ENCODE measurements at regions not wholly inside any gene's neighbourhood (a gene's known extent, or its start where the extent isn't known, plus 50 kb on each side); places are given as distances from the start of the nearest gene placed in this dataset.

- ChIA-PET CTCF (ENCODE audit: low intra/inter-chr PET ratio, low total read pairs) (no interaction called here), POLR2A (no interaction called here)
- DNase-seq (ENCODE audit: low spot score), result no peak
- ATAC-seq, result no peak
- BruUV-seq (replicated peaks), result no TSS peak
- in situ Hi-C loops (cut with HindIII; ENCODE audit: extremely low pct_ligation_motif_present, low pct_unique_long_range_greater_than_20kb) (loop anchor here (25.0 kb wide), 1 partner anchor 612 kb away; no protein-coding TSS in a partner anchor), intact Hi-C loops (cut with micrococcal nuclease; ENCODE audit: unreplicated experiment) (loop anchor here (10.0 kb wide), 1 partner anchor 100 kb away; no protein-coding TSS in a partner anchor)
- FAIRE-seq, result no peak
- no peak overlapping the region for H3K4me2 ChIP-seq (ENCODE audit: low read depth, low read length)
- no peak overlapping the region for H2AFZ ChIP-seq (ENCODE audit: low read length)
- H3K9ac ChIP-seq (ENCODE audit: insufficient read depth, low read depth, low read length), result no peak overlapping the region
- H3K36me3 ChIP-seq (replicated peaks in 1 of 2; ENCODE audit: control insufficient read depth in 1 of 2, insufficient read depth in 2 of 2, low read length in 2 of 2), result no peaks in the 10 kb centered on the region
- WGBS (ENCODE audit: low lambda C conversion rate), result 59% methylated on average over 8 of the region's 13 CpGs
- H3K4me1 ChIP-seq (ENCODE audit: insufficient read depth, low read length), result peaks cover under 1% of the 10 kb centered on the region; the same call in 1 of the 2 replicates
- no peaks in the 10 kb centered on the region for H3K9me3 ChIP-seq (ENCODE audit: low read length)
- no peaks in the 10 kb centered on the region for H4K20me1 ChIP-seq (ENCODE audit: insufficient read depth, low read length)
- H3K27me3 ChIP-seq (ENCODE audit: control insufficient read depth in 1 of 2, insufficient read depth in 2 of 2, low read length in 2 of 2), result 0 out of 5 replicates have a peak, but pooled peaks cover 0 to 1% of the 10 kb centered on the region in 2 experiments
- H3K79me2 ChIP-seq (ENCODE audit: insufficient read depth, low read length), result no peaks in the 10 kb centered on the region
- H3K27ac ChIP-seq (ENCODE audit: extremely low read length, insufficient read depth, low read length), result no peak overlapping the region
- no peak overlapping the region for H3K4me3 ChIP-seq (replicated peaks in 1 of 3; ENCODE audit: insufficient read depth in 1 of 3, low read depth in 2 of 3, low read length in 3 of 3)
- no peak for TF ChIP-seq MED1 (CRISPR knock-in tag; IDR thresholded peaks at IDR 0.05)
- TF ChIP-seq ZBTB33 (CRISPR knock-in tag; IDR thresholded peaks at IDR 0.05), result no peak
- no peak for TF ChIP-seq HES4 (CRISPR knock-in tag; IDR thresholded peaks at IDR 0.05; ENCODE audit: borderline replicate concordance)
- no peak for TF ChIP-seq TBX2 (CRISPR knock-in tag; IDR thresholded peaks at IDR 0.05; ENCODE audit: borderline replicate concordance)
- no peak for TF ChIP-seq TFAP4 (IDR thresholded peaks at IDR 0.05; ENCODE audit: borderline replicate concordance, low read depth)
- no peak for TF ChIP-seq KIAA2018 (CRISPR knock-in tag; IDR thresholded peaks at IDR 0.05; ENCODE audit: borderline replicate concordance)
- no peak for TF ChIP-seq PCBP1 (IDR thresholded peaks at IDR 0.05; ENCODE audit: borderline replicate concordance, low read depth, low read length)
- no peak for TF ChIP-seq ZNF280D (CRISPR knock-in tag; IDR thresholded peaks at IDR 0.05)
- TF ChIP-seq HDAC1 (CRISPR knock-in tag; IDR thresholded peaks at IDR 0.05), result no peak
Observed at GRCh38 chr13:110824702-110825300, 90.1 kb downstream of the ANKRD10 start.

Data from HepG2 (cell line).